ENCODE measurements at regions not wholly inside any gene's neighbourhood (a gene's known extent, or its start where the extent isn't known, plus 50 kb on each side); places are given as distances from the start of the nearest gene placed in this dataset.

- no peaks in the 10 kb centered on the region for H3K4me1 ChIP-seq (ENCODE audit: low read length)
- no peak overlapping the region for H3K4me3 ChIP-seq (ENCODE audit: low read length)
- no peaks in the 10 kb centered on the region for H3F3A ChIP-seq (ENCODE audit: insufficient read depth, low read length)
- no peak overlapping the region for H2AFZ ChIP-seq (ENCODE audit: low read length)
- H3K27ac ChIP-seq (ENCODE audit: low read length) = no peak overlapping the region
- no peak overlapping the region for H3K4me2 ChIP-seq (ENCODE audit: low read depth, low read length)
- TF ChIP-seq EZH2 (optimal IDR thresholded peaks at IDR 0.05; ENCODE audit: low read depth, low read length) (no peak), CTCF (IDR thresholded peaks at IDR 0.05; ENCODE audit: low read length) (no peak), EZH2phosphoT487 (IDR thresholded peaks at IDR 0.05; ENCODE audit: low read length) (no peak)
- no peaks in the 10 kb centered on the region for H3K27me3 ChIP-seq (replicated peaks; ENCODE audit: insufficient read depth, low read length)
- H3K36me3 ChIP-seq (replicated peaks; ENCODE audit: insufficient read depth, low read length) = no peaks in the 10 kb centered on the region
- H3K9ac ChIP-seq (ENCODE audit: low read length) = no peak overlapping the region
- DNase-seq = no peak
- no peaks in the 10 kb centered on the region for H3K9me3 ChIP-seq (replicated peaks; ENCODE audit: insufficient read depth, low read length)
- no peaks in the 10 kb centered on the region for H3K9me2 ChIP-seq (replicated peaks; ENCODE audit: insufficient read depth, low read length)
- no peaks in the 10 kb centered on the region for H4K20me1 ChIP-seq (ENCODE audit: insufficient read depth, low read length)
- H3K79me2 ChIP-seq (ENCODE audit: low read length) = no peaks in the 10 kb centered on the region
Measured at GRCh38 chr6:165718491-165718891, 55.5 kb upstream of the PDE10A start.

GRCh38 chr6:165717732-165718465 lies 54.9 kb upstream of the PDE10A start:
- H3K79me2 ChIP-seq (ENCODE audit: low read length) = no peaks in the 10 kb centered on the region
- no peak overlapping the region for H3K9ac ChIP-seq (ENCODE audit: low read length)
- H3K9me2 ChIP-seq (replicated peaks; ENCODE audit: insufficient read depth, low read length) = no peaks in the 10 kb centered on the region
- H3F3A ChIP-seq (ENCODE audit: insufficient read depth, low read length) = no peaks in the 10 kb centered on the region
- H2AFZ ChIP-seq (ENCODE audit: low read length) = no peak overlapping the region
- no peaks in the 10 kb centered on the region for H3K9me3 ChIP-seq (replicated peaks; ENCODE audit: insufficient read depth, low read length)
- no peak overlapping the region for H3K4me3 ChIP-seq (ENCODE audit: low read length)
- H3K4me2 ChIP-seq (ENCODE audit: low read depth, low read length) = no peak overlapping the region
- DNase-seq = no peak
- no peaks in the 10 kb centered on the region for H3K4me1 ChIP-seq (ENCODE audit: low read length)
- no peak overlapping the region for H3K27ac ChIP-seq (ENCODE audit: low read length)
- TF ChIP-seq EZH2phosphoT487 (IDR thresholded peaks at IDR 0.05; ENCODE audit: low read length) (no peak), CTCF (IDR thresholded peaks at IDR 0.05; ENCODE audit: low read length) (no peak), EZH2 (optimal IDR thresholded peaks at IDR 0.05; ENCODE audit: low read depth, low read length) (no peak)
- no peaks in the 10 kb centered on the region for H3K27me3 ChIP-seq (replicated peaks; ENCODE audit: insufficient read depth, low read length)
- no peaks in the 10 kb centered on the region for H4K20me1 ChIP-seq (ENCODE audit: insufficient read depth, low read length)
- H3K36me3 ChIP-seq (replicated peaks; ENCODE audit: insufficient read depth, low read length) = no peaks in the 10 kb centered on the region

- Histone ChIP-seq H3K27ac (ENCODE audit: low read length) (no peak overlapping the region), H3K9me2 (replicated peaks; ENCODE audit: insufficient read depth, low read length) (no peaks in the 10 kb centered on the region), H3K9ac (ENCODE audit: low read length) (no peak overlapping the region), H3K4me3 (ENCODE audit: low read length) (no peak overlapping the region), H3F3A (ENCODE audit: insufficient read depth, low read length) (no peaks in the 10 kb centered on the region), H3K79me2 (ENCODE audit: low read length) (no peaks in the 10 kb centered on the region), H4K20me1 (ENCODE audit: insufficient read depth, low read length) (no peaks in the 10 kb centered on the region), H3K9me3 (replicated peaks; ENCODE audit: insufficient read depth, low read length) (no peaks in the 10 kb centered on the region), H3K4me2 (ENCODE audit: low read depth, low read length) (no peak overlapping the region), H2AFZ (ENCODE audit: low read length) (no peak overlapping the region), H3K4me1 (ENCODE audit: low read length) (no peaks in the 10 kb centered on the region), H3K27me3 (replicated peaks; ENCODE audit: insufficient read depth, low read length) (no peaks in the 10 kb centered on the region), H3K36me3 (replicated peaks; ENCODE audit: insufficient read depth, low read length) (no peaks in the 10 kb centered on the region)
- DNase-seq = no peak
- no peak for TF ChIP-seq CTCF (IDR thresholded peaks at IDR 0.05; ENCODE audit: low read length)
Measured at GRCh38 chr6:165716886-165717285, 53.8 kb upstream of the PDE10A start.

All from MM.1S (cell line).